C4-2B (cell line): ENCODE measurements at regions not wholly inside any gene's neighbourhood (a gene's known extent, or its start where the extent isn't known, plus 50 kb on each side); places are given as distances from the start of the nearest gene placed in this dataset.

Experiments
- CTCF ChIP-seq: fragments of 450-650 bp; conservative IDR thresholded peaks from 2 replicates; pipeline ENCODE4 v1.5.1; 2017; ENCODE audit warnings: mild to moderate bottlenecking
- ZFX ChIP-seq: fragments of 450-650 bp; IDR thresholded peaks from 2 replicates; pipeline ENCODE4 v1.6.1; 2017

GRCh38 chr16:86828653-86829052 lies 250.3 kb downstream of the FOXL1 start:
- TF ChIP-seq CTCF (no peak), ZFX (no peak)
